ENCODE measurements at regions not wholly inside any gene's neighbourhood (a gene's known extent, or its start where the extent isn't known, plus 50 kb on each side); places are given as distances from the start of the nearest gene placed in this dataset.
"Not testable (repeated sequence)": the region's sequence is repeated elsewhere in the genome, so short reads cannot be mapped to it uniquely, and the experiment has no call there.

GRCh38 chr1:217138173-217138765, 415.0 kb upstream of the ESRRG start:
- no peak for DNase-seq (ENCODE audit: low spot score)

DNA sequence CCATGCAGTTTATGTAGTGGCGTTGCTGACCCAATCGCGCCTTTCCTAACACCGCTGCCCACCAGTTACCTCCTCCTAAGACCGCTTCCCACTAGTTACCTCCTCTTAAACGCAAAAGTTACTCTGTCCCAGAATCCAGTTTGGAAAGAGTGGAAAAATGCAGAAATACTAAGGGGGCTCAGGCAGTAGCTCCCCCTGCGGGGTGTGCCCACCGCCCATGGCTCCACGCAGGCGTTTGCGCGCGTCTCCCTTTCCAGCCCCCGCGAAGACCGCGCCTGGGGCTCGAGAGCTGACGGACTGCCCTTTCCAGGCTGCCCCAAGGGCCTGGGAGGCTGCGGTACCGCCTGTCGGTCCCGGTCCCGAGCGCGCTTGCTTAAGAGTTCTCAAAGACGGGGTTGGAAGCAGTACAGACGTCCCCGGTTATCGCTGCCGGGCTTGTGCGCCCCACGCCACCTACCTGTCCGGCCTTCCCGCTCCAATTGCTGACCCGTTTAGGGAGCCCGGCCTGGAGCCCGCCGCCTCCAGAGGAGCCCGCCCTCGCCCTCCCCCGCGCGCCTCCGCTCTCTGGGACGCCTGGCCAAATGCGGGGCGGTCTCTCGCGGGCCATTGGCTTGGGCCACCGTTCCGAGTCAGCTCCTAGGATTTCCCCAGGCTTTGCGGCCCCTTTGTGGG, 414.1 kb upstream of the ESRRG start:
- no peak for DNase-seq (ENCODE audit: low spot score)

- DNase-seq (ENCODE audit: low spot score), result no peak
These were observed 413.6 kb upstream of the ESRRG start for GRCh38 chr1:217136895-217137205.

GRCh38 chr1:217135987-217136894, 413.0 kb upstream of the ESRRG start:
- DNase-seq (ENCODE audit: low spot score), result no peak

GRCh38 chr1:217135569-217135915, 412.3 kb upstream of the ESRRG start:
- no peak for DNase-seq (ENCODE audit: low spot score)

DNA sequence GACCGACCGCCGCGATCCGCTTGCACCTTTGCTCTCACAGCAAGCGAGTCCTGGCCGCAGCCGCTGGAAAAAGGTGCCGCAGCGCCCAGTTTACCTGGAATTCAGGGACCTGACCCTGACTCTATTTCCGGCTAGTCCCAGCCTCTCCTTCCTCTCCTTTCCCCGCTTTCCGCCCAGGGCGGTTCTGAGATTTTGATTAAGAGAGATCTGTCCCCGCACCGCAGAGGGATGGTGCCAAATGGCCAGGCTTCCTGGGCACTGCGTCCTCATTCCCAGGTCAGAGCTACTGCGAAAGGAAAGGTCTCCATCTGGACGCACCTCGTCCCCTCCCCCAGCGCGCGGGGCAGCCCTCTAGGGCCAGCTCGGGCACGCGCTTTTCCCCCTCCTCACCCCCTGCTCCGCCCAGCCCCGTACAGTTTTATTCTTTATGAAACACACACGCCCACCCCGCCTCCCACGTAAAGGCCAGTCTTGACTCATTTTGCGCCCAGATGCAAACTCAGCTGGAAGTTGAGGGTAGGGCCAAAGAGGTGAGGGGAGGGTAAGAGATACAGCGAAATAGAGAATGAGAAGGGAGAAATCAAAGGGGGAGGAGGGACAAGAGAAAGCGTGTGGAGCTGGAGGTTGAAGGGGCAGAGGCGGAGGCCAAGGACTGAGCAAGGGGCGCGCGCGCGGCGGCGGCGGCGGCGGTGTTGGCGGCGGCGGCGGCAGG, 411.8 kb upstream of the ESRRG start:
- DNase-seq (ENCODE audit: low spot score), result no peak

DNA sequence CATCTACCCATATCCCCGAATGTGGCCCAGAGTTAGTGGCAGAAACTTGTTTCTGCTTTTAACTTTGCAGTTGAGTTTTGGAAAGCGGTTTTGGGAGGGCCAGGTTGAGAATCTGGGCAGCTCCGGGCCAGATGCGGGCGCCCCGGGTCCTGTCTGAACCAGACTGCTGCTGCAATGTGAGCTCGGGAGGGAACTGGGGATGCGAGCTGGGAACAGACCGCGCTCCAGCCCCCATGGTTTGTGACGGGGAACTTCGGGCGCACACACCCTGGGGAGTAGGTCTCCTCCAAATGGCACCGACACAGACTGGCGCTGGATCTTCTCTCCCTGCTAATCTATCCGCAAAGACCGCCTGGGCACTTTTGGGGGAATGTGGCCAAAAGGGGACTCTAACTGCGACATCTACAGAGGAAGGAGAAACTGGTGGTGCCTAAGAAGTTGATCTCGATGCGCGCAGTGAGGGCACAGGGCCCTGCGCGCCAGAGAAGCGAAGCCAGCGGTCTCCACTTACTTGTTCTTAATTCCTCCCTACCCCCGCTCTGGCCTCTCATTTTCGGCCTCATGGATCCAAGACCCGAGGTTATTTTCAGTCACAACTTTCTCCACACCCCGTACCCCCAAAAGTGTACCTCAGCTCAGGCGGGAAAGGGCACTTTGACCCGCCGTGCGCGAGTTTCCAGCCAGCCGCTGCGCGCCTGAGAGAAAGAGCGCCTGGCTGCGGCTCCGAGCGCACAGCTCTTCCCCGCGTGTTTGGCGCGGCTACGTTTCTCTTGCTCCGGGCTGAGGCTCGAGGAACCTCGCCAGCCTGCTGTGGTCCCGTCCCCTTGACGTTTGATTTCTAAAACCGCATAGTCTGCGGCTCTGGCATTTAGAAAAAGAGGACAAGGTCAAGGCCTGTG, 411.0 kb upstream of the ESRRG start:
- no peak for DNase-seq (ENCODE audit: low spot score)

DNA sequence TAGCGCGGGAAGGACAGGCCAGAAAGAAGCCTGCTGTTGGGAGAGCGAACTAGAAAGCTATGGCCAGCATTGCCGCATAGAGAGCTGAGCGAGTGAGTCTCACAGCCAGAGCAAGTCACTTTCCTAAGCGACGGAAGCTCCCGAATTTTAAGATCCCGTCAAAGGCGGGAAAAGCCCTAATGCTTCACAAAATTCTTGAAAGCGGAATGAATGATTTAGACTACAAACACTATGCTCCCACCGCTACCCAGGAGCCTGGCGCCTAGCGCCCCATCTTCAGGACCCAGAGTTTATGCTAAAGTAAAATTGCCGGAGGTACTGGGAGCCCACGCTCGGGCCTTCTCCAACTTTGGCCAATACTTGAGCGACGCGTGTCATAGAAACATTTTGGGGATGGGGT, 409.9 kb upstream of the ESRRG start:
- DNase-seq (ENCODE audit: low spot score), result no peak

DNA sequence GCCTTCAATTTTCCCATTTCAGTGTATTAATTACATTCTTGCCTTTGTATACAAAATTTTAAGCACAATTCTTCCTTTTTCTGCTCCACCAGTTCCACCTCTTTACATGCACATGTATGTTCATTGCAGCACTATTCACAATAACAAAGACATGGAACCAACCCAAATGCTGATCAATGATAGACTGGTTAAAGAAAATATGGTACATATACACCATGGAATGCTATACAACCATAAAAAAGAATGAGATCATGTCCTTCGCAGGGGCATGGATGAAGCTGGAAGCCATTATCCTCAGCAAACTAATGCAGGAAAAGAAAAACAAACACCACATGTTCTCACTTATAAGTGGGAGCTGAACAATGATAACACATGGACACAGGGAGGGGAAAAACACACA, 400.1 kb upstream of the ESRRG start:
- not testable (repeated sequence) for DNase-seq (ENCODE audit: low spot score)

DNA sequence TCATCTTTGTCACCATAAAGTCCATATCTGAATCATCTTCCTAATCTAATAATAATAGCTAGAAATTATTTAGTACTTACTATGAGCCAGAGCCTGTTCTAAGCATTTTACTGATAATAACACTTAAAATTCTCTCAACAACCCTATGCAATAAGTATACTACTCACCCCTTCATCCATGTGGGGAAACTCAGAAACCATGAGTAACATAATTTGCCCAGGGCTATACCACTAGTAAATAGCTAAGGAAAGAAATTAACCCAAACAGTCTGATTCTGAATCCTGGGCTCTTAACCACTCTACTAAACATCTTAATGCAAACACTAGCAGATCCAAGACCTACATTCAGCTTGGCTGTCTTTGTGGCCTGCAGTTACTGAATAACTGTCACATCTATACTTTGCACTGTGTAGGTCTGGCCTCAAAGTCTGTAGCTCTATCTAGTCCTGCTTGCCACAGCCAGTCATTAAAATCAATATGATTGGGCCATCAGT, 394.8 kb upstream of the ESRRG start:
- DNase-seq (ENCODE audit: low spot score), result no peak

DNA sequence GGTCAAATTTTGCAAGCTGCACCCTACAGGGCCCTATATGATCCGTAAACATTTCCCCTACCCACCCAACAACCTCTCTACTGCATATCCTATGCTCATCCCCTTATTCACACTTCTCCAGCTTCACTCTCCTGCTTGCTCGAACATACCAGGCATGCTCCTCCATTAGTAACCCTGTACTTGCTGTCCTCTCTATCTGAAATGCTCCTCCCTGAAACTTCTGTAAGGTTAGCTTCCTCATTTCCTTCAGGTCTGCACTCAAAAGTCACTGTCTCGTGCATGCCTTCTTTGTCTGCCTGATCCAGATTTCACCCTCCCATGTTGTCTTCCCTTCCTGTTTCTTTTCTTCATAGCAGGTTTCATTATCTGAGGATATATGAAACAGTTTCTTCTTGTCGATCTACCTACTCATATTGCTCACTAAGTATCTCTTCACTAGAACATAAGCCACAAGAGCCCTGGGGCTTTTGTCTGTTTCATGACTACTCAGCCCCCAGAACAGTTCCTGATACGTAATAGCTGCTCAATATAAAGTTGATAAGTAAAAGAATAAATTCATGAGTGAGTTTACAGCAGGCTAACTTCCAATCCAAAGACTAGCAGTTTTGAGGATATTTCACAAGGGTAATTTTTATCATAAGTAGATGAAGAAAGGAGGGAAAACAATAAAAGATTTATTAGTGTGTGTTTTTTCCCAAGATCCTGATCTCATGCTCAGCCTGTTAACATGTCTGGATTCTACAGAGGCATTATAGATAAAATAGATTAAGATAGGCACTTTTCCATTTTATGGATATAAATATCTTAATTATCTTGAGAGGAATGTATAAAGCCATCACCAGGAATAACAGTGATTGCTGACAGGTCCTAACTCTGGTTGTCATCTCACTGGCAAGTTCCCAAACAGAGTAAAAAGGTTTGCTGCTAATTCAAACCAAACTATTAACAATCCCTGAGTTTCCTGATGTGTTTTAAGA, 392.5 kb upstream of the ESRRG start:
- DNase-seq (ENCODE audit: low spot score), result no peak

DNA sequence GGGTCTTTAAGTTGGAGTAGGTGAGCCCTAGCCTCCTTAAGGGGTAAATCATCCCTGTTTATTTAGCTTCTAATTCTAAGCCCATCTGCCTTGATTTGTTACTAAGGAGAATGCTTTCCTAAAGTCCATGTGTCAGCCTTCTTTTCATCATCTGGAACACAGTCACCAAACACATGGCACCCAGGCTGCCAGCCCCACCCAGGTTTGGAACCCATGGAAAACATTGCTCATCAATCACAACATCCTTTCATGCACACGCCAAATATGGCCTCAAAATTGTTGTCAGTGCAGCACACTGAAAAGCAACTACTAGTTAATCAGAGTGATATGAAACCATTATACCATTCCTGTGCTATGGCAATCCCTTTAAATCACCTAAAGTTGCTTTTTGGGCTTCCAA, 386.7 kb upstream of the ESRRG start:
- no peak for DNase-seq (ENCODE audit: low spot score)

GRCh38 chr1:217106231-217106901, 383.1 kb upstream of the ESRRG start:
- no peak for DNase-seq (ENCODE audit: low spot score)

DNA sequence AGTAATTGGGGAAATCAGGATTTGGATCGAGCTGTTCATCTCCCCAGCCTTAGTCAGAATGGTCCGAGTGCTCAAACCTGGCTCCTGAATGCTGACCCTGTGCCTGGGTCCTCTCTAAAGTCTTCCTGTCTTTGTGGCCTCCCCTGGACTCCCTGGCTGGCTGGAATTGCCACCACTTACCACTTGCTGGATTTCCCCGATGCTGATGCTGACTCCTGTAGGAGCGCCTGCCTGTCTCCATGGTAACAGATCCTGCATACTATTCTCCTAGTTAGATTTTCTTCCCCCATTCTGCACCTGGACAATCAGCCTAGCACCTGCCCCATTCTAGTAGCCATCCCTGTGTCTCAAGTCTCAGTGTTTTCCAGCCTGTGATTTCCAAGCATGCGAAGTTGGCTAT, 382.2 kb upstream of the ESRRG start:
- no peak for DNase-seq (ENCODE audit: low spot score)

- DNase-seq (ENCODE audit: low spot score), result no peak
These were observed 374.6 kb upstream of the ESRRG start for GRCh38 chr1:217097819-217098218.

DNA sequence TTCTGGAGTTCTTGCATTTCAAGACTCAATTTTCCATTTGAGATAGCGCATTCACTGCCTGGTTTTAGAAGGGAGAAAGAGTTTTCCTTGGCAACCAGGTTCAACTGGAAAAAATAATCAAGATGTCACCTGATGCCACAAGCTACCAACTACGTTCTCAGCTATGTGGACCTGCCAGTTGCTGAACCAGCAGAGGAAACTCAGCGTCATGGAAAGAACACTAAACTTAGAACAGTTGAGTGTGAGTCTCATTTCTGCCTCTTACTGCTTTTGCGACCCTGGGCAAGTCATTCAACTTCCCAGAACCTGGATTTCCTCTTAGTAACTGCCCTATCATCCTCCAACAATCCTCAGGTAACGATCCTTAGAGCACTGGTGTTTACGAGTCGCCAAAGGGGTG, 373.0 kb upstream of the ESRRG start:
- DNase-seq (ENCODE audit: low spot score), result no peak

GRCh38 chr1:217095050-217095622, 371.9 kb upstream of the ESRRG start:
- DNase-seq (ENCODE audit: low spot score), result no peak

DNA sequence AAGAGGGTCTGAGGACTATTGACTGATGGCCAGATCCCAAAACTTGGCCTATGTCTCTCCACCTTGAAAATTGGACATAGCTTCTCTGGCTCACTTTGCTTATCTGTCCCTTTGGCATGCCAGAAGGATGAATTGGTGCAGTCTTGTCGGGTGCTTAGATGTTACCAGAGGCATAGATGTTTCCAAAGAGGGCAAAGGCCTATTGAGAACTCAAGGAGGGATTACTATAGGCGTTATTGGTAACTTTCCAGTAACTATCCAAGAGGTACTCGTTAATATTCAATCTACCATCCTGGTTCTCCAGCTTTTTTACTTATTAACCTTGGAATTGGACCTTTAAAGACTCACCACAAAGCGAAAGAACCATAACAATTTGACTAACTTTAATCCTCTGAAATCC, 368.3 kb upstream of the ESRRG start:
- DNase-seq (ENCODE audit: low spot score), result no peak

Data from H4 (cell line).